RWPE2 (cell line): ENCODE measurements at regions not wholly inside any gene's neighbourhood (a gene's known extent, or its start where the extent isn't known, plus 50 kb on each side); places are given as distances from the start of the nearest gene placed in this dataset.
"Not testable (repeated sequence)": the region's sequence is repeated elsewhere in the genome, so short reads cannot be mapped to it uniquely, and the experiment has no call there.

ENCODE experiments used
- ATAC-seq: fragments of 200-7000 bp; cut with Tn5 transposase; 3 replicates; pipeline ENCODE4 v1.9.1; 2021; ENCODE audit warnings: low read depth
- DNase-seq: peaks from one replicate; pipeline ENCODE4 v3.0.0-alpha.2; 2020; ENCODE audit warnings: low spot score
- H3K27ac ChIP-seq: fragments of 450-650 bp; 2 replicates; pipeline ENCODE4 v1.5.1; 2017; ENCODE audit warnings: mild to moderate bottlenecking; ENCODE audit not compliant: poor library complexity, severe bottlenecking
- H3K27me3 ChIP-seq: fragments of 250-450 bp; sonication (Bioruptor Pico); 2 replicates; pipeline ENCODE4 v1.5.1; 2021; ENCODE audit warnings: mild to moderate bottlenecking, moderate library complexity; ENCODE audit not compliant: insufficient read depth, poor library complexity, severe bottlenecking
- H3K36me3 ChIP-seq: fragments of 250-450 bp; sonication (Bioruptor Pico); 2 replicates; pipeline ENCODE4 v1.5.1; 2020; ENCODE audit warnings: low read depth, mild to moderate bottlenecking, moderate library complexity
- H3K4me1 ChIP-seq: fragments of 250-450 bp; sonication (Bioruptor Pico); 2 replicates; pipeline ENCODE4 v1.5.1; 2021; ENCODE audit warnings: mild to moderate bottlenecking, moderate library complexity; ENCODE audit not compliant: insufficient read depth, poor library complexity, severe bottlenecking
- H3K4me3 ChIP-seq: fragments of 250-450 bp; sonication (Bioruptor Pico); 2 replicates; pipeline ENCODE4 v1.5.1; 2021; ENCODE audit warnings: mild to moderate bottlenecking, moderate library complexity; ENCODE audit not compliant: severe bottlenecking
- H3K9me3 ChIP-seq: fragments of 250-450 bp; sonication (Bioruptor Pico); 2 replicates; pipeline ENCODE4 v1.5.1; 2021; ENCODE audit warnings: mild to moderate bottlenecking, moderate library complexity; ENCODE audit not compliant: severe bottlenecking
- CTCF ChIP-seq: fragments of 450-650 bp; IDR thresholded peaks from one replicate; pipeline ENCODE4 v1.5.1; 2017; ENCODE audit warnings: mild to moderate bottlenecking, moderate library complexity; ENCODE audit not compliant: poor library complexity, severe bottlenecking

DNA sequence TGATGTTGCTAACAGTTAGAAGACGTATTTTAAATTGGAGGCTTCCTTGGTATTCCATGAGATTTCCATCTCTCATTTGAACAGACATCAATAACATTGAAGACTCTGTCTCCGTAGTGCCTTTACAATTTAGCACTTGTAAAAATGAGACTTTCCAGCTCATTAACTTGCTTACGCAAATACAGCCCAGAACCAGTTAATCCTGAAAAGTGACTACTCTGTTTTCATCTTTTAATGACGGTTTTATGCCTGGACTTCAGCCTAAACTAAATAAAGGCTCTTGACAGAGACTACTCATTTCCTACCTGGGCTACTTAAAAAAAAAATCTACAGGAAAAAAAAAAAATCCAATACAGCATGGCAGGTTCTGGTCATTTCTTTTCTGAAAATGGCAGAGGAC is 148.6 kb downstream of the LRATD1 start:
- Histone ChIP-seq H3K27ac (peak overlapping the region; percentile 1), H3K4me1 (peaks cover 23% of the 10 kb centered on the region), H3K36me3 (no peaks in the 10 kb centered on the region), H3K4me3 (no peak overlapping the region), H3K27me3 (no peaks in the 10 kb centered on the region), H3K9me3 (no peaks in the 10 kb centered on the region)
- TF ChIP-seq CTCF, result no peak
- DNase-seq (no peak), ATAC-seq (no peak)

DNA sequence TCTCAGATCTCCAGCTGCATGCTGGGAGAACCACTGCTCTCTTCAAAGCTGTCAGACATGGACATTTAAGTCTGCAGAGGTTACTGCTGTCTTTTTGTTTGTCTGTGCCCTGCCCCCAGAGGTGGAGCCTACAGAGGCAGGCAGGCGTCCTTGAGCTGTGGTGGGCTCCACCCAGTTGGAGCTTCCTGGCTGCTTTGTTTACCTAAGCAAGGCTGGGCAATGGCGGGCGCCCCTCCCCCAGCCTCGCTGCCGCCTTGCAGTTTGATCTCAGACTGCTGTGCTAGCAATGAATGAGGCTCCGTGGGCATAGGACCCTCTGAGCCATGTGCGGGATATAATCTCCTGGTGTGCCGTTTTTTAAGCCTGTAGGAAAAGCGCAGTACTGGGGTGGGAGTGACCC is 156.3 kb downstream of the LRATD1 start:
- H3K36me3 ChIP-seq, DNase-seq, H3K4me1 ChIP-seq, ATAC-seq, H3K27me3 ChIP-seq, H3K9me3 ChIP-seq, H3K27ac ChIP-seq, H3K4me3 ChIP-seq: not testable (repeated sequence)

- no peak overlapping the region for H3K4me3 ChIP-seq
- H3K4me1 ChIP-seq, result no peaks in the 10 kb centered on the region
- no peaks in the 10 kb centered on the region for H3K9me3 ChIP-seq
- no peak for TF ChIP-seq CTCF
- H3K36me3 ChIP-seq, result no peaks in the 10 kb centered on the region
- DNase-seq, result no peak
- ATAC-seq, result no peak
- H3K27me3 ChIP-seq, result no peaks in the 10 kb centered on the region
- H3K27ac ChIP-seq, result no peak overlapping the region
These were observed 157.6 kb downstream of the LRATD1 start for GRCh38 chr2:14790041-14790640.

DNA sequence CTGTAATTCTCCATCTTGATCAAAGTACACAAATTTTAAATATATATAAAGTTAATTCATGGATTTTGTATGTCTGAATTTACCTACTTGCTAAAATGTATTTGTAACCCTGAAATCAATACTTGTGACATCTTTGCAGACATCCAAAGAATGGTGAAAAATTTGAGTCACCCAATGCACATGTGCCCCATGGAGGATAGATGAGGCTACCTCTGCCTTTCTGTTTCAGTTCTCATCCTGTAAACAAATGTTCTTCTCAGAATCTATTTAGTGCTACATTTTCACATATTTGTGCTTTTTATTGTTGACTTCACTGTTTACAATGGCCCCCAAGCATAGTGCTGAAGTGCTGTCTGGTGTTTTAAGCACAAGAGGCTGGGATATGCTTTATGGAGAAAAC is 171.5 kb downstream of the LRATD1 start:
- no peaks in the 10 kb centered on the region for H3K9me3 ChIP-seq
- H3K4me1 ChIP-seq, result no peaks in the 10 kb centered on the region
- TF ChIP-seq CTCF, result no peak
- no peak overlapping the region for H3K4me3 ChIP-seq
- no peak overlapping the region for H3K27ac ChIP-seq
- H3K27me3 ChIP-seq, result no peaks in the 10 kb centered on the region
- no peak for ATAC-seq
- no peaks in the 10 kb centered on the region for H3K36me3 ChIP-seq
- no peak for DNase-seq

DNA sequence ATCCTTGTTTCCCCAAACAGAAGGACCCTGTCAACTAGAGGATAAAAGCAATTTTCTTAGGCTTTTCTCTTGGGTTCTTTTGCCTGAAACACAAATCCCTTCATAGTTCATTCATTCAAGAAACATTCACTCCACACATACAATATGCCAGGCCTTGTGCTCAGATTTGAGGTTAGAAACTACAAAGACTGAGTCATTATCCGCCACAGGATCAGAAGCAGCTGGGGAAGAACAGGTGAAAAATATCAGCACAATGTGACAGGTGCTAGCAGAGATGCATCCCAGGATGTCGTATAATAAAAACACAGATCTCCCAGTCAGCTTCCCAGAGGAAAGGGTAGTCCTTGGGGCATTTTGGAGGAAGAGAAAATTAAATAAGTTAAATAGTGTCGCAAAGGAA is 172.4 kb downstream of the LRATD1 start:
- no peak for ATAC-seq
- Histone ChIP-seq H3K27ac (no peak overlapping the region), H3K27me3 (no peaks in the 10 kb centered on the region), H3K9me3 (no peaks in the 10 kb centered on the region), H3K4me3 (no peak overlapping the region), H3K4me1 (no peaks in the 10 kb centered on the region), H3K36me3 (no peaks in the 10 kb centered on the region)
- DNase-seq, result no peak
- no peak for TF ChIP-seq CTCF
